Tibial nerve (tissue), 4 donors: ENCODE measurements at regions not wholly inside any gene's neighbourhood (a gene's known extent, or its start where the extent isn't known, plus 50 kb on each side); places are given as distances from the start of the nearest gene placed in this dataset.

ENCODE experiments used
- CTCF ChIP-seq, 5 experiments: fragments of 200-600 bp in 3 of 5; fragments of 450-650 bp in 2 of 5; sonication (generic) in 3 of 5; IDR thresholded peaks; one replicate each; pipeline ENCODE4 v1.5.1; 2016 to 2019; ENCODE audit warnings: antibody characterized with exemption in 5 of 5, mild to moderate bottlenecking in 3 of 5, moderate library complexity in 2 of 5
- EP300 ChIP-seq, 2 donors: sonication (generic); formaldehyde crosslinking; IDR thresholded peaks; one replicate each; pipeline ENCODE4 v1.6.1; 2017; ENCODE audit warnings: antibody characterized with exemption in 2 of 2, mild to moderate bottlenecking in 1 of 2
- POLR2A ChIP-seq, 2 donors: fragments of 450-650 bp; IDR thresholded peaks; one replicate each; pipeline ENCODE4 v1.6.1; 2017; ENCODE audit warnings: antibody characterized with exemption in 2 of 2, mild to moderate bottlenecking in 2 of 2, moderate library complexity in 2 of 2

GRCh38 chr13:79124183-79124582 is 281.9 kb downstream of the RBM26 start:
- no peak for TF ChIP-seq CTCF (IDR thresholded peaks at IDR 0.05)
- no peak for TF ChIP-seq EP300 (IDR thresholded peaks at IDR 0.05)
- TF ChIP-seq POLR2A (IDR thresholded peaks at IDR 0.05): no peak
